ENCODE measurements at regions not wholly inside any gene's neighbourhood (a gene's known extent, or its start where the extent isn't known, plus 50 kb on each side); places are given as distances from the start of the nearest gene placed in this dataset.

GRCh38 chr11:29780756-29781155 is 236.1 kb downstream of the KCNA4 start:
- DNase-seq = no peak

GRCh38 chr11:29773656-29774264 is 243.1 kb downstream of the KCNA4 start:
- DNase-seq = no peak

DNA sequence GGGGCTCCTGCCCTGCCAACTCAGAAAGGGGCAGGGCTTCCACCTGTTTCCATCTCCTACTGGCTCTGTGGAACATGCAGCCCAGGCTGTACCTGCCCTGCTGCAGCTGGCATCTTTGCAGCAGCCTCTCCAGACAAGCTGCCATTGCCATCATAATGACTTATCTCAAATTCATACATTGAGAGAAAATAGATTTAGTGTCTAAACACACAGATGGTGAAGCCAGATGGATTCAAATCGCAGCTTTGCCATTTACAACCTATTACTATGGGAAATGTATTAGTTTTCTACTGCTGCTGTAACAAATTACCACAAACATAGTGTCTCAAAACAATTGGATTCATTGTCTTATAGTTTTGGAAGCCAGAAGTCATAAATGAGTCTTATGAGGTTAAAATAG is 260.0 kb downstream of the KCNA4 start:
- DNase-seq = no peak

- DNase-seq = no peak
Observed at GRCh38 chr11:29755474-29755873, 261.4 kb downstream of the KCNA4 start.

DNA sequence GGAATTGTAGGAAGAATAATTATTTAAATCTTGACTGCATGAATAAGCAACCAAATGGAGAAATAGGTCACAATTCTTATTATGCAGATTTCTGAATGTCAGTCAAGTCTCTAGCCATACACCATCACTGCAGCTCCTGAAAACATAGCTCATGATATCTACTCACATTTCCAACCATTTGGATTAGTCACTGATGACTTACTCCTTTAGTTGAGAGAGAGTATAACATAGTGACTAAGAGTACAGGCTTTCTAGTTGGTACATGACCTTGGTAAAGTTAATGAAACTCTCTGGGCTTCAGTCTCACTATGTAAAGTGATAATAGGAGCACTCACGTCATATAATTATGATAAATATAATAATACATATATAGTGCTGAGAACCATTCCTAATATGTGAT is 265.2 kb downstream of the KCNA4 start:
- DNase-seq = no peak

GRCh38 chr11:29750392-29750791 is 266.4 kb downstream of the KCNA4 start:
- no peak for DNase-seq

GRCh38 chr11:29734287-29734686 is 282.5 kb downstream of the KCNA4 start:
- DNase-seq = no peak

DNA sequence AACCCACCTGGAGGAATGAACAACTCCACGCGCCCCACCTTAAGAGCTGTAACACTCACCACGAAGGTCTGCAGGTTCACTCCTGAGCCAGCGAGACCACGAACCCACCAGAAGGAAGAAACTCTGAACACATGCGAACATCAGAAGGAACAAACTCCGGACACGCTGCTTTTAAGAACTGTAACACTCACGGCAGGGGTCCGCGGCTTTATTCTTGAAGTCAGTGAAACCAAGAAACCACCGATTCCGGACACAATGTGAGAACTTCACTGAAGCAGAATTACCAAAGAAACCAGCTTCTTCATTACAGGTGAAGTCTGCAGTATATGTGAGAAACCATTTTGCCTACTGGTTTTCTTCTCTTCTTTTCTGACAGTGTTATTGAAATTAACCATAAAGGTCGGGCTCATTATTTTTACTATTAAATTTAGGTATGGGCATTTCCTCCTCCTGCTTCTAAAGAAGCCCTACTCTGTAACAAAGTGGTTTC is 303.0 kb downstream of the KCNA4 start:
- DNase-seq = no peak

DNA sequence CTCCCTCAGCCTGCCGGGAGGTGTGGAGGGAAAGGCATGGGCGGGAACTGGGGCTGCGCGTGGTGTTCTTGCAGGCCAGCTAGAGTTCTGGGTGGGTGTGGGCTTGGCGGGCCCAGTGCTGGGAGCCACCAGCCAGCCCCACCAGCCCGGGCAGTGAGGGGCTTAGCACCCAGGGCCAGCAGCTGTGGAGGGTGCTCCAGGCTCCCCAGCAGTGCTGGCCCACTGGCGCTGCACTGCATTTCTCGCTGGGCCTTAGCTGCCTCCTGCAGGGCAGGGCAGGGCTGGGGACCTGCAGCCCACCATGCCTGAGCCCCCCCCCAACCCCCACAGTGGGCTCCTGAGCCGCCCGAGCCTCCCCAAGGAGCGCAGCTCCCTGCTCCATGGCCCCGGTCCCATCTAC is 304.2 kb downstream of the KCNA4 start:
- no peak for DNase-seq

DNA sequence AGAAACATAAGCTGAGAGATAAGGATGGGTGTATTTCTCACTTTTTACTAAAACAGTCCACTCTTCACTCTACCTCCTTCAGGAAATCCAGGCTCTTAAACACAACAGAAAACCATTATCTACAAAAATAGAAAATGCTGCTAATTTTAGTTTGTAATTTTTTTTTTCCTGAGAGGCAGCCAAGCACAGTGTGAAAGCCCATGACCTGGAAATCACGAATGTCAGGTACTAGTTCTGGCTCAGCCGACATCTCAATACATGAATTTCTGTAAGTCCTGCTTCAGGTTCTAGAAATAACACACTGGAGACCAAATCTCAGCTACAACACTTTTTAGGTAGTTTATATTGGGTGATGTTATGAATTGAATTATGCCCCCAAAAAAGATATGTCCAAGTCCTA is 308.9 kb downstream of the KCNA4 start:
- DNase-seq = no peak

GRCh38 chr11:29685361-29685760 is 331.5 kb downstream of the KCNA4 start:
- no peak for DNase-seq

GRCh38 chr11:29682856-29683255 is 334.0 kb downstream of the KCNA4 start:
- peak in 1 of 2 donors; percentile 15 for DNase-seq

DNA sequence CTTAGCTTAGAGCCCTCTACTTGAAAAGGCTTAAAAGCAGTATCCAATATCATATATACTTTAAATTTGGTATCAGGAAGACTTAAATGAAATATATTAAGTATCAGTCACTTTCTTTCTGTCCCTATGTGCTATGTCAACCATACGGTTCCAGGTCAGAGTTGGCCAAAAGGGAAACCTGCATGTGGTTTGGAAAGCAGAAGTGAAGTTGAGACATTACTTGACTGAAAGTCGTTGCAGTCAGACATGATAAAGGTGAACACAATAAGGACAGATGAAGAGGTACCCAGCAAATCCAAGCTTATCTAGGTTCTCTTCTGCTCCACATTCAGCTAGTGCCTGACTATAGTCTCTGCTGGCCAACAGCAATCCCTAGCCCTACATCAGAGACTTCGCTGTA is 336.8 kb downstream of the KCNA4 start:
- no peak for DNase-seq

- DNase-seq = no peak
Observed at GRCh38 chr11:29676993-29677392, 339.8 kb downstream of the KCNA4 start.

GRCh38 chr11:29669310-29669709 is 347.5 kb downstream of the KCNA4 start:
- DNase-seq = no peak

GRCh38 chr11:29657709-29658108 is 359.1 kb downstream of the KCNA4 start:
- DNase-seq = no peak

DNA sequence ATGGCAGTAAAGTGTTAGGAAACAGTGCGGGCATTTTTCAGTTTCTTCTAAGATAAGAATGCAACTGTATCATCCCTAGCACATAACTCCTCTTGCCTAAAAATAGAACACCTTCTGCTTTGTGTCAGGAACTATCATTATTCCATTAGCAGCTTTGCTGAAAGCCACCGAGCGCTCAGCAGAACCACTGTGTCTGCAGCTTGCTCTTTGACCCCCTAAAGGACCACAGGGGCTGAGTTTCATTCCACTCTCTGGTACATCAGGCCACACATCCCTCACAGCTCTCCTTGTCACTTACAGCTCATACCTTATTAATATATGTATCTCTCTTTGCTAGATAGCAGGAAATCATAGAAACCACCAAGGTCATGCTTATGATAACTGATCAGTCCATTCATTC is 360.2 kb downstream of the KCNA4 start:
- DNase-seq = no peak

DNA sequence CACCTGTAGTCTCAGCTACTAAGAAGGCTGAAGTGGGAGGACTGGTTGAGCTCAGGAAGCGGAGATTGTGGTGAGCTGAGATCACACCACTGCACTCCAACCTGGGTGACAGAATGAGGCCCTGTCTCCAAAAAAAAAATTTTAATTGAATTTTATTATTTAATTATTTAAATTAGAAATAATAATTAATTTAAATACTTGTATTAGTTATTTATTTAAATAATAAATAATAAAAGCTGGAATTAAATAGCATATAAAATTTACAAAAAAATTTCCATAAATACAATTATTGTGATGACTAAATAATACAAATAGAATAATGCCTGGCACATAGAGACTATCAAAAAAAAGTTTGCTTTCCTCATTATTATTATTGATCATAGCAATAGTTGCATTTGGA is 371.5 kb downstream of the KCNA4 start:
- DNase-seq = no peak

DNA sequence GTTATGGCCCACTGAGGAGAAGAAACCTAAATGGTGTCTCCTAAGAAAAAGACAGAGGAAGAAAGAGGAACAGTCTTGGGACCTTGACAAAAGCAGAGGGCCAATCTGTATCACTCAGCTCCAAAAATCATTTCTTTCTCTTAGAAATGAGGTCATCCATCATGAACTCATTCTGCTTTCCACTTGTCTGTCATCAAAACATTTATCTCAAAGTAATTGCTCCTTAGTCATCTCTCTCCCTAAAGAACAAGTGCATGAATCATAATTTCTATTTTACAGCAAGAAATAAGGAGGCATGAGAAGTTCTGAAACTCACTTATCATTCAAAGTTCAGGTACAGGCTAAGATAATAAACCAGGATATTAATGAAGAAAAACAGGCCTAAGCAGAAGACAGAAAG is 375.6 kb downstream of the KCNA4 start:
- DNase-seq = no peak

- DNase-seq = no peak
Observed at GRCh38 chr11:29634744-29635143, 382.1 kb downstream of the KCNA4 start.

- DNase-seq = no peak
Observed at GRCh38 chr11:29634244-29634643, 382.6 kb downstream of the KCNA4 start.

GRCh38 chr11:29629286-29629685 is 387.5 kb downstream of the KCNA4 start:
- DNase-seq = no peak

DNA sequence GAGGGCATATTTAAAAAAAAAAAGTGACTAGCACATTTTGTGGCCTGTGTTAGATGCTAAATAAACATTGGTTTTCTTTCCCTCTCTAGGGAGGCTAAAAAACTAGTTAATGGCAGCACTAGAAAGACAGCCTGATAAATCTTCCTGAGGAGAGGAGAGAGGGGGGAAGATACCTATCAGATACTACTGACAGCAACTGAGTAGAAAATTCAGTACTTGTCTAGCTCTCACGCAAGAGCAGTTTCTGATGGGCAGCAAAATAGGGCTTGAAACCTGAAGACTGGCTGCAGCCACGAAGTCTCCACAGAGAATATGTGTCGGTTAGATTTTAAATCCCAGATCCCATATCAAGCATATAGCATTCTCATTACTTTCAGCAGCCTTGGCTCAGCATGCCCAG is 388.2 kb downstream of the KCNA4 start:
- DNase-seq = no peak

GRCh38 chr11:29627541-29627940 is 389.3 kb downstream of the KCNA4 start:
- no peak for DNase-seq

DNA sequence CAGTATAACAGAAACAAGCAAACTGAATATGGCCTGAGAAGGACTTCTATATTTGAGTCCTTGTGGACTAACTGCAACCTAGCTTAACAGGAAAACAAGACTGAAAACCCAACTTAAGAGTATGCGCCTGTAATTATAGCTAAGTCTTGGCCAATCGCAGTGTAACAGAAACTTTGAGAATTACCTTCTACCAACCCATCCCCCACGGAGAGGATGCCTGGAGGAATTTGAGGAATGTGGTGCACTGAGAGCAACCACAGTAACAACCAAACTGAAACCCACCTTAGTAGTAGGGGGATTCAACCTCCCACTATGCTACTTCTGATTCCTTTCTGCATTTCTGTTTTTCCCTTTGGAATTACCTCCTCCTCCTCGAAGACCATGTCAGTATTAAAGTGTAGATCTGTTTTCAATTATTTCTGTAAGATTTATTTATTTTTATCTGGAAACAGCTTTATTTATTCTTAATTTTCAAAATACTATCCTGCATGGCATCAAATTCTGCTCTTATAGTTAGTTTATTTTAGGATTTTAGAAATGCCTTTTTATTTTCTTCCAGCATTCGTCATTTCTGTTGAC is 393.6 kb downstream of the KCNA4 start:
- no peak for DNase-seq
